GM19025 (cell line): ENCODE measurements at regions not wholly inside any gene's neighbourhood (a gene's known extent, or its start where the extent isn't known, plus 50 kb on each side); places are given as distances from the start of the nearest gene placed in this dataset.
"Not testable (repeated sequence)": the region's sequence is repeated elsewhere in the genome, so short reads cannot be mapped to it uniquely, and the experiment has no call there.

Source experiments
- ATAC-seq: cut with Tn5 transposase; IDR thresholded peaks from one replicate; pipeline ENCODE4 v1.9.1; 2021; ENCODE audit warnings: mild to moderate bottlenecking, low read depth, moderate library complexity; ENCODE audit not compliant: unreplicated experiment

GRCh38 chr3:137713965-137714364 lies 50.1 kb upstream of the SOX14 start:
- ATAC-seq = not testable (repeated sequence)
